ENCODE measurements at regions not wholly inside any gene's neighbourhood (a gene's known extent, or its start where the extent isn't known, plus 50 kb on each side); places are given as distances from the start of the nearest gene placed in this dataset.
"Not testable (repeated sequence)": the region's sequence is repeated elsewhere in the genome, so short reads cannot be mapped to it uniquely, and the experiment has no call there.

DNA sequence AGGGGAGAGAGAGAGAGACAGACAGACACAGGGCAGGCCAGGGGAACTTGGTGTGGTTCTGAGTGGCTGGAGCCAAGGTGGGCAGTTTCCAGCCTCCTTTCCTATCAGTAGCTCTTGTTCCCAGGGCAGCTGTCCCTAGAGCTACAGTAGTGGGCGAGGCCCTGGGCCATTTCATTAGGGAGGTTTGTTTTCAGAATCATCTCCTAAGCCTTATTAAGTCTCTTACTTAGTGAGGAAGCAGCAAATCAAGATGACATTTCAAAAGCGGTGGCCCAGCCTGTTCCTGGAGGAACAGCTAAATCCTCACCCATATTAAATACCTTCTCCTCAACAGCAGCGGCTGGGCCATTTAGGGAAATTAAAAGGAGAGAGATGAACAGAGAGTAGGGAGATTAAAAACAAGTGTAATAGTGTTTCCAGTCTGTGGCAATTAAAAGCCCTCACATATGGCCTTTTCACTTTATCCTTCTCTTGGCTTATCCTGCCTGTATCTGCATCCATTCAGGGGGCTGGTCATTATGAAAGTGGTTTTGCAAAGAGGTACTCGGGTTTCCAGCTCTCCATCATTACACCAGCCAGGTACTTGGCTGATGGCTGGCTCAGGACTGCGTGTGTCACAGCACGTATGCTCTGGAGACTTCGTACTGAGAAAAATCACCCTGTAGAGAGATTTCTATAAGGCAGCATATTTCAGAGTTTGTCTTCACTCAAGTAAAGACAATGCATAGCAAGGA lies 91.9 kb upstream of the PRR23C start:
- DNase-seq: no peak

DNA sequence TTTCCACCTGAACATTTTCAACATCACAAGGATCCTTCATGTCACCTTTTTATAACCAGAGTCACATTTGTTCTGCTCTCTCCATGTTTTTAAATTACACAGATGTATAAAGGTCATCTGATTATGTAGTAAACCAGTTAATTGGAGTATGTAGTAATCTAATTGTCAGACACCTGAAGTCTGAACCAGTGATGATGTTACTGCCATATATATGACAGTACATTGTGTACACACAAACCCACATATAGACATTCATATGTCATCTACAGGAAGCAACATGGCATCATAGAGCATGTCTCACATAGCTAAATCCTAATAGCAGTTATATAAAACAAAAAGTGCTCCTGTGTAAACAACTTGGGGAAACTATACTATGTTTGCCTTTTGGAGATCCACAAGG lies 95.9 kb upstream of the PRR23C start:
- no peak for DNase-seq

DNA sequence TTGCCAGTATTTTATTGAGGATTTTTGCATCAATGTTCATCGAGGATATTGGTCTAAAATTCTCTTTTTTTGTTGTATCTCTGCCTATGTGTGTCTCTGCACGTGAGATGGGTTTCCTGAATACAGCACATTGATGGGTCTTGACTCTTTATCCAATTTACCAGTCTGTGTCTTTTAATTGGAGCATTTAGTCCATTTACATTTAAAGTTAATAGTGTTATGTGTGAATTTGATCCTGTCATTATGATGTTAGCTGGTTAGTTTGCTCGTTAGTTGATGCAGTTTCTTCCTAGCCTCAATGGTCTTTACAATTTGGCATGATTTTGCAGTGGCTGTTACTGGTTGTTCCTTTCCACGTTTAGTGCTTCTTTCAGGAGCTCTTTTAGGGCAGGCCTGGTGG lies 101.3 kb upstream of the PRR23C start:
- not testable (repeated sequence) for DNase-seq

DNA sequence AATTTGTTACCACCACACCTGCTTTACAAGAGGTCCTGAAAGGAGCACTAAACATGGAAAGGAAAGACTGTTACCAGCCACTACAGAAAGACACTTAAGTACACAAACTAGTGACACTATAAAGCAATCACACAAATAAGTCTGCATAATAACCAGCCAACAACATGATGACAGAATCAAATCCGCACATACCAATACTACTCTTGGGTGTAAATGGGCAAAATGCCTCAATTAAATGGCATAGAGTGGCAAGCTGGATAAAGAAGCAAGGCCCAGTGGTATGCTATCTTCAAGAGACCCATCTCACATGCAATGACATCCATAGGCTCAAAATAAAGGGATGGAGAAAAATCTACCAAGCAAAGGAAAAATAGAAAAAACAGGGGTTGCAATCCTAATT lies 106.8 kb upstream of the PRR23C start:
- no peak for DNase-seq

DNA sequence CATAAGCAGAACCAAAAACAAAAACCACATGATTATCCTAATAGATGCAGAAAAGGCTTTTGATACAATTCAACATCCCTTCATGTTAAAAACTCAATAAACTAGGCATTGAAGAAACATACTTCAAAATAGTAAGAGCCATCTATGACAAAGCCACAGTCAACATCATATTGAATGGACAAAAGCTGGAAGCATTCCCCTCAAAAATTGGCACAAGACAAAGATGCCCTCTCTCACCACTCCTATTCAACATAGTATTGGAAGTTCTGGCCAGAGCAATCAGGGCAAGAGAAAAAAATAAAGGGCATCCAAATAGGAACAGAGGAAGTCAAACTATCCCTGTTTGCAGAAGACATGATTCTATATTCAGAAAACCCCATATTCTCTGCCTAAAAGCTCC lies 108.7 kb upstream of the PRR23C start:
- not testable (repeated sequence) for DNase-seq

DNA sequence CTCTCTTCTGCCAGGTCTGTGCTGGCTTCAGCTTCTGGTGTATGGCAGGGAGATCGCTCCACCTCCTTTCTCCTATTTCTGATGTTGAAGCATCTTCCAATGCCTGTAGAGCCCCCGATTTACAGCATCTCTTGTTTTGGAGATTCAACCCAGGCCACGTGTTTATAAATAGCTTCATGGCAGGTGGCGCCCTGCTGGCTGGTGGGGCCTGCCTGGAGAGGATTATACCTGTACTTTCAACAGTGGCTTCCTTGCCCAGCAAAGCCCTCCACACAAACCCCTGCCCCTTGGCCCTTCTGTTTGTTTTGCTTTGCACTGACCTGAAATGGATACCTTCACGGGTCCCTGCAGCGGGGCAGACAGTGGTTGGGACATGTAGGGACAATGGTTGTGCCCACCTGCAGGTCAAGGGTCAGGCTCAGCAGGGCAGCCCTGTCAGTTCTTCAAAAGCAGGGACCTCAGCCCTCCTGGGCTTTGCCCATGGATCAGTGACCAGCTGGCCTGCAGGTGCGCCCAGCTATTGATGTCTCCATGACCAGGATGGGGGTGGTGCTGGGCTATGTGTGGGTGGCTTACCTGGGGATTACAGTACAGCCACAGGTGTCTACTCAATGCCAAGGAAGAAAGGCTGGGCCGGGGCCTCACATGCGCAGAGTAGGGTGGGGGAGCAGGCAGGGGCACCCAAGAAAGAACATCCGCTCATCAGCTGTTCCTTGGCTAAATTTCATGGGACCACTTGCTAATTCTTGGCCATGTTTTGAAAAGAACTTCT lies 112.7 kb upstream of the PRR23C start:
- DNase-seq: no peak

DNA sequence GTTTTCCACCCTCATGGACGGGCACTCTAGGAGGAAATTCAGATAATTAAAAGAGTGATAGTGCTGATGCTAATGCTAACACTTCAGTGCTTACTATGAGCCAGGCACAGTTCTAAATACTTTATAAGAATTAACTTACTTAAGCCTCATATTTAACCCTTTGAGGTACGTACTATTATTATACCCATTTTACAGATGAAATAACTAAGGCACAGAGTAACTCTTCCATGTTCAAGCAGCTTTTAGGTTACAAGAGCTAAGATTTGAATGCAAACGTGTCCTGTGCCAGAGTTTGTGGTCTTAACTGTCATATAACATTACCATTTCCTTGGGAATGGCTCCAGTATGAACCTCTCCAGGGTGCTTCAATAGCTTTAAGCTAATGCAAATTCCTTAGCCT lies 114.7 kb upstream of the PRR23C start:
- DNase-seq: no peak

DNA sequence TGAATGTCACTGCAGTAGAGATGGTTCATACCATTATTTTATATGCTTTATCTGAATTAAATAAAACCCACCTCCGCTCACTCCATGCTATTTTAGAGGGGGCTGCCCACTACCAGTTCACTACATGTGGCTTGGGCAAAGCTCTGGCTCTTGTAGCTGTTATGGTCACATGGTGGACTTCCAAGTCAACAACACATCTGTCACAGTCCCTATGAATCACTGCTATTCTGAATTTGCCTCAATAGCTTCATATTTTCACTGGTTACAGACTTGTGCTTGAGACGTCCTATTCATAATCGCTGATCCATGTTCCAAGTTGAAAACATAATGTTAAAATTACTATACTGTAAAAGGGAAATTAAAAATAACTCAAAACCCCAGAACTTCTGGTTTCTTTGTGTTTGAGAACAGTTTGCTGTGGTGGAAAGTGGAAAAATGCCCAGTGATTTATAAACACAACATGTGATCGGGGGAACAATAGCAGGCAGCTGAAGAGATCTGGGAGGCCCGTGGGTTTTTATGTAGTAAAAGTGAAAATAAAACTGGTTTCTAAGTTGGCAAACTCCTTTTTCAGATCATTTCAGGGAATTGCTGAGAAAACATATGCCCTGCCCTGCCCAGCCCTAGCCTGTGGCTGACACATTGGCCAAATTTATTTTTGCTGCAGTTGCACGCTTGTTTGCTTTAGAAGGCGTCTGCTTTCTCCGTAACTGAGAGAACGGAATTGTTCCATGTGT lies 128.8 kb upstream of the PRR23C start:
- DNase-seq: peak; percentile 10 to 69

DNA sequence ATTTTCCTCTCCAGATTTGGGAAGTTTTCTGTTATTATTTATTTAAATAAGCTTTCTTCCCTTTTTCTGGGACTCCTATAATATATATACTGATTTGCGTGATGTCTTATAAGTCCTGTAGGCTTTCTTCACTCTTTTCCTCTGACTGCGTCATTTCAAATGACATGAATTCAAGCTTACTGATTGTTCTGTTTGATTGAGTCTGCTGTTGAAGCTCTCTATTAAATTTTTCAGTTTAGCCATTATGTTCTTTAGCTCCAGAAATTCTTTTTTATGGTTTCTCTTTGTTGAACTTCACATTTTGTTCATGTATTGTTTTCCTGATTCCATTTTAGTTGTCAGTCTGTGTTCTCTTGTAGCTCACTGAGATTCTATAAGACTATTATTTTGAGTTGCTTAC lies 135.8 kb upstream of the PRR23C start:
- no peak for DNase-seq

DNA sequence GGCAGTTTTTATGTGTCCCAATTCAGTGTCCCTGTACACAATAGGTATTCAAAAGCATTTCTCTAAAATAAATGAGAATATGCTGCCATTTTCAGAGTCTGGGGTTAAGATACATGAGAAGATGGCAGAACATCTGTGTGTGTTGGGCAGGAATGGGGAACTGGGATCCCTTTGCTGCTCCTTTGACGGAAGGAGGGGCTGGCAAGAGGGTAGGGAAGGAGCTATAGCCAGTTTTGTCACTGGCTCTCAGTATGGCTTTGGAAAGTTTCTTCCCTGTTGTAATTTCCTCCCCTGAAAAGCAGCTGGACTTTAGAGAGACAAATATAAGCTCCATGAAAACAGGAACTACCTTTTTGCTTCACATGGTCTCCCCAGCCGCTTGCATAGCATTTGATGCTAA lies 137.5 kb upstream of the PRR23C start:
- DNase-seq: no peak

DNA sequence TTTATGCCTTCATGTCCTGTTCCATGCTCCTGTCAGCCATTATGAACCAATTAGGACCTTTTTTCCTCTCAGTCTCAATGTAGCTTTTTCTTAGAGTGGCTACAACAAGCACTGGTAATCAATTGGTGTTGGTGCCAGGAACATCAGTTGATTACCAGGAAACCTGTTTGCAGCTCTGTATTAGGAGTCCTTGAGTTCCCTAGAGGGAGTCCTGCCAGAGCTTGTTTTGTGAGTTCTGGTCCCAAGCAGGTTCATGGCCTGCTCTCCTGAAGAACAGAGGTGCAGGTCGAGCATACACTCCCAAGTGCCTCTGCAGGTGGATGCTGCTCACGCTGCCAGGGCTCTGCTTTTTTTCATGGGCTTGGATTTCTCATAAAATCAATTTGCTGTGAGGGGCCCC lies 137.9 kb upstream of the PRR23C start:
- DNase-seq: no peak

DNA sequence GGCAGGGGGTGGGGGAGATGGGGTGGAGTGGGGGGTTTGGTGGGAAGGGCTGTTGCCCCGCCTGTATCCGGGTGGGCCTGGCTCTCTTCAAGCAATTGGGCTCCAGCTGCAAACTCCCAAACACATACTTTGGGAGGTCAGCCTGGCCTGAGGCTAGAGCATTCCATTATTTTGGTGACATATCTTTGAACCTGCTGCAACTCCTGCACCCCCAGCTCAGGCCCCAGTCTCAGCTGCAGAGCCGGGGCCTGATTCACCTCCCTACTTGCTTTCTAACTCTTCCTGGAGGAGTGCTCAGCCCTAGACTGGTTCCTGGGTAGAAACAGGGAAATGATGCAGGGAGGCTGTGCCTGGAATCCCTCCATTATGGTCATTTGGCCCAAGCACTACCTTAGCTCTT lies 140.8 kb upstream of the PRR23C start:
- DNase-seq: no peak

DNA sequence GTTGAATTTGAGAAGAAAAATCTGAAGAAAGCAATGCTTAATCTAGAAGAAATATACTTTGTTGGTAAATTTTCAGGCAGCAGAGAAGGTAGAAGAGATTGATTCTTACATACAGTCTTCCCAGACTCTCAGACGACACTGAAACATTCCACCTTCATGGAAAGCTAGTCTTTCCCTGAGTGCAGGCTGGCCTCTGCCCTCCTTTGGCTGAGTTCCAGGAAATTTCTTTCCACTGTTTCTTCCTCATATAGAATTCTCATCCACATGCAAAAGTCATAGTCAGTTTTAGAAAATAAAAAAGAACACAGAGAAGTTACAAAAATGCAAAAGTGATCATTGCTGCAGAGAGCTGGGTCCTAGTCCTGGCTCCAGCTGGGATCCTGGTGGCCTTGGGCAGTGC lies 142.5 kb upstream of the PRR23C start:
- no peak for DNase-seq

DNA sequence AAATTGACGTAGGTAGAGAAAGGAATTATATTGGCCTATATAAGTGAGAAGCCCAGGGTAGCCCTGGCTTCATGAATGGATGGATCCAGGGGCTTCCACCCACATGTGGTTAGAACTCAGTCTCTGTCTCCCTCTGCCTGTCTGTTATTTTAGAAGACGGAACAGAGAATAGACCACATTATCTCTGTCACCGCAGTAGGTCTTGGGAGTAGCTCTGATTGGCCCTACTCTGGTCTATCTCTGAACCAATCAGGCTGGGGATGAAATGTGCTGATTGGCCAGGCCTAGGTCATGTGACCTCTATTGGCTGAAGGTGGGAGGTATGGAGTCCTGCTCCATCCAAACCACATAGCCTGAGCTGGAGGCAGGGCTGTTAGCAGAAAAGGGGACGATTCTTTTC lies 143.0 kb upstream of the PRR23C start:
- DNase-seq: no peak

DNA sequence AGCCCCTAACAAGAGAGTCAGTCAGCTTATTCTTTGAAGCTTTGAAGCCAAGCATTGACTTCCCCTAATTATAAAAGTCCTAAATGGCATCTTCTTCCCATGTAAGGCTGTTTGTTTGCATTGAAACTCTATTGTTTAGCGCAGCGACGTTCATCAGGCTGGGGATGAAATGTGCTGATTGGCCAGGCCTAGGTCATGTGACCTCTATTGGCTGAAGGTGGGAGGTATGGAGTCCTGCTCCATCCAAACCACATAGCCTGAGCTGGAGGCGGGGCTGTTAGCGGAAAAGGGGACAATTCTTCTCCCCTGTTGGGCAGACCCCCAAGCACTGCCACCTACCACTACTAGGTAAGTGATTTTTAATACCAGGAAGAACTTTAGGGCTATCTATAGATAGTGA lies 145.3 kb upstream of the PRR23C start:
- no peak for DNase-seq

DNA sequence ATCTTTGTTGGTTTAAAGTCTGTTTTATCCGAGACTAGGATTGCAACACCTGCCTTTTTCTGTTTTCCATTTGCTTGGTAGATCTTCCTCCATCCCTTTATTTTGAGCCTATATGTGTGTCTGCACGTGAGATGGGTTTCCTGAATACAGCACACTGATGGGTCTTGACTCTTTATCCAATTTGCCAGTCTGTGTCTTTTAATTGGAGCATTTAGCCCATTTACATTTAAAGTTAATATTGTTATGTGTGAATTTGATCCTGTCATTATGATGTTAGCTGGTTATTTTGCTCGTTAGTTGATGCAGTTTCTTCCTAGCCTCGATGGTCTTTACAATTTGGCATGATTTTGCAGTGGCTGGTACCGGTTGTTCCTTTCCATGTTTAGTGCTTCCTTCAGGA lies 149.4 kb upstream of the MRPS22 start:
- not testable (repeated sequence) for DNase-seq

DNA sequence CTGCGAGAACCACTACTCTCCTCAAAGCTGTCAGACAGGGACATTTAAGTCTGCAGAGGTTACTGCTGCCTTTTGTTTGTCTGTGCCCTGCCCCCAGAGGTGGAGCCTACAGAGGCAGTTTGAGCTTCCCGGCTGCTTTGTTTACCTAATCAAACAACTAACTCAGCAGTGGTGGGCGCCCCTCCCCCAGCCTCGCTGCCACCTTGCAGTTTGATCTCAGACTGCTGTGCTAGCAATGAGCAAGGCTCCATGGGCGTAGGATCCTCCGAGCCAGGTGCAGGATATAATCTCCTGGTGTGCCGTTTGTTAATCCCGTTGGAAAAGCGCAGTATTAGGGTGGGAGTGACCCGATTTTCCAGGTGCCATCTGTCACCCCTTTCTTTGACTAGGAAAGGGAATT lies 147.7 kb upstream of the MRPS22 start:
- not testable (repeated sequence) for DNase-seq

DNA sequence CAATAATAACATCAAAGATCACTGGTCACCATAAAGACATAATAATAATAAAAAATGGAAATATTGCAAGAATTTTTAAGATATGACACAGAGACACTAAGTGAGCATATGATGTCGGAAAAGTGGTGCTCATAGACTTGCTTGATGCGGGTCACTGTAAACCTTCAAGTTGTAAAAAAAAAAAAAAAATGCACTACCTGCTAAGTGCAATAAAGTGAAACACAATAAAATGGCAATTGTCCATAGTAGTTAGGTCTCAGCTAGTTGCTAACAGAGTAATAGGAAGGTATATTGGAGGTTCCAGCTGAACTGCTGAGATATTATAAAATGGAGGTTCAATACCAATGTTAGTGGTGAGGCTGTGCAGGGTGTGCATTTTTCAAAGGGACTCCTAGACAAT lies 146.6 kb upstream of the MRPS22 start:
- DNase-seq: no peak

DNA sequence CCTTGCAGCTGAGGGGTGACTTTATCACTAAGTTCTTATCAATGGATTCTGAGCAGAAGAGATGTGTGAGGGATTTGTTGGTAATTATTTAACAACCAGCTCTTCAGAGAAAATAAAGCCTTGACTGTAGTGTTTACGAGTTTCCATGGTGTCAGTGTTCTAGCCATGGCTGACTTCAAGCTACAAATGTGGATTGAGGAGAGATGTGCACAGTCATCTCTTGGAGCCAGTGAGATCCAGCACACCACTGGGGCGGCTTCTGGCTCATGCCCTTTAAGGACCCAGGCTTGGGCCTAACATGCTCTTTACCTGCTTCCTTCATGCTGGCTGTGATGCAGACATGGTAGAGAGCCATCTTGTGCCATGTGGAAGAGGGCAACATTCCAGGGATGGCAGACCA lies 145.6 kb upstream of the MRPS22 start:
- DNase-seq: no peak

DNA sequence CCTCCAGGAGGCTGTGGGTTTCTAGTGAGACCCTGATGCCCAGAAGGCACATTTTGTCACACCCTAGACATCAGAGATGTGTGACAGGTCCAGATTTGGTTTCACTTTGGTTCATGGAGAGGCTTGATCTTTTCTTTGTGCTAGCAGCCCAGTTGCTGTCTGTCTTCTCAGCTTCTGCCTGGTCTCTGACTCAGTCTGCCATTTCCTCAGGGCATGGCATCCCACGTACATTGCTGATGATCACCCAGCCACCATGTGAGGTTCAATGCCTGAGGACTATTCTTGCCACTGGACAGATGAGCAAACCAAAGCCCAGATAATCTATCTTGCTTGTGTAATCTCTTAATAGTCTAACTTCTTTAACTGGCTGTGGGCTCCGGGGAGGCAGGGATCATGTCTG lies 144.9 kb upstream of the MRPS22 start:
- no peak for DNase-seq

DNA sequence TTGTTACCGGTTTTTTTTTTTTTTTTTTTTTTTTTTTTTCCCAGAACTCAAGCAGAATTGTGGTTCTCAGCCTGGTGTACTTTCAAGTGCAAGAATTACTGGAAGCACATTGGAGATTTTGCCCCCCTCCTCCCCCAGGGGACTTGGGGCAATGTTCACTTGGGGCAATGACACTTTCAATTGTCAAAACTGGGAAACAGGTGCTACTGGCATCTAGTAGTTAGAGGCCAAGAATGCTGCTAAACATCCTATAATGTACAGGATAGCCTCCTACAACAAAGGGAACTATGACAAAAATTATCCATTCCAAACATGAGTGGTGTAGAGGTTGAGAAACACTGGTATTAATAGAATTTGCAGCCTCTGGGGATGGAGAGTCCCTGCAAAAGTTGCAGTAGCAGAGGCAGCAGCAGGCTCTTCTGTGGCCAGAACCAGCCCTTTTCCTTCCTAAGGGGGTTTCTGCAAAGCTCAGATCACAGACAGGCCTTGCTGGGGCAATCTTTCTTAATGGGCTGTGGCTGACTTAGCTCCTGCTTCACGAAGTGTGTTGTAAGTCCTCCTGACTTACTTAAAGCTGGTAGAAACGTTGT lies 144.3 kb upstream of the MRPS22 start:
- DNase-seq: no peak

DNA sequence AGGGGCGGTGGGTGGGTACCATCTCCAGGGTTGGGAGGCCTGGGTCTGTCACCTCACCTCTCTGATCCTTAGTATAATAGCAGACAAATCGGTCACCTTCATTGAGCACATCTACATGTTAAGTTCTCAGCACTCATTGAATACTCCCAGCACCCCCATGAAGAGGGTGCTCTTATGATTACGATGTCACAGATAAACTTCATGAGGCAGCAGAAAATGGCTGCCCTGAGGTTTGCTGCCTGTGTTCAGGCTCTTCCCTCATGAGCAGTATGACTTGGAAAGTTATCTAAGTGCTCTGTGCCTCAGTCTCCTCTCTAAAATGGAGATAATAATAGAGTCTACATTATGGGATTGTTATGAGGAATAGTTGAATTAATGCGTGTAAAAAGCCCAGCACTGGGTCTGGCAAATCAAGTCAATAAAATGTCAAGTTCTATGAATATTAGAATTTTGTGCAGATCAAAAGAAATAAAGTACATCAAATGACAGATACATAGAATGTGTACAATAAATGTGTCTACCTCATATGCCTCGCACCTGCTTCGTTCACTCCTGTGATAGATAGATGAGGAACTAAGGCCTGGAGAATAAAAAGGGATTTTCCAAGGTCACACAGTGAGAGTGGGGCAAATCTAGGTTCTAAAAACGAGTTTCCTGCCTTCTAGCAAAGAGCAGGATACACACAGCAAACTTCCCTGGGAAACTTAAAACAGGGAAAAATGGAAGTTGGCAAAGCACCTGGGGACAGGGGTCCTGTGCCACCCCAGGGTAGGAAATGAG lies 142.2 kb upstream of the MRPS22 start:
- no peak for DNase-seq

Data from NCI-H446 (cell line).